PFSK-1 (cell line): ENCODE measurements at regions not wholly inside any gene's neighbourhood (a gene's known extent, or its start where the extent isn't known, plus 50 kb on each side); places are given as distances from the start of the nearest gene placed in this dataset.

ENCODE experiments used
- FOXP2 ChIP-seq: optimal IDR thresholded peaks from 2 replicates; pipeline ENCODE3; 2011; ENCODE audit warnings: borderline replicate concordance, control low read depth, inconsistent platforms; ENCODE audit not compliant: insufficient read depth; ENCODE audit errors: extremely low read length, extremely low read depth
- POLR2AphosphoS5 ChIP-seq: IDR thresholded peaks from 2 replicates; pipeline ENCODE4 v1.6.1; 2012; ENCODE audit warnings: low read depth, mild to moderate bottlenecking, control low read depth, low read length, moderate library complexity
- REST ChIP-seq, 2 experiments: IDR thresholded peaks; 2 replicates each; pipeline versions ENCODE4 v1.6.1 to v1.8.0; 2011 to 2012; ENCODE audit warnings: low read depth in 2 of 2, low read length in 2 of 2, control low read depth in 1 of 2, inconsistent platforms in 1 of 2, mild to moderate bottlenecking in 1 of 2, moderate library complexity in 1 of 2; ENCODE audit not compliant: insufficient read depth in 1 of 2
- SIN3A ChIP-seq: IDR thresholded peaks from 2 replicates; pipeline ENCODE4 v1.6.1; 2012; ENCODE audit warnings: mild to moderate bottlenecking, low read length, moderate library complexity, borderline replicate concordance; ENCODE audit not compliant: insufficient read depth
- TAF1 ChIP-seq: IDR thresholded peaks from 2 replicates; pipeline ENCODE4 v1.6.1; 2012; ENCODE audit warnings: low read length, control low read depth, borderline replicate concordance; ENCODE audit not compliant: insufficient read depth

- no peak for TF ChIP-seq TAF1
- no peak for TF ChIP-seq SIN3A
- no peak for TF ChIP-seq POLR2AphosphoS5
- no peak for TF ChIP-seq REST (IDR thresholded peaks at IDR 0.05; ENCODE audit: insufficient read depth in 1 of 2, low read depth in 2 of 2, low read length in 2 of 2)
- no peak for TF ChIP-seq FOXP2
Measured at GRCh38 chr10:9244864-9245263, 1190.4 kb downstream of the GATA3 start.
